PC-3 (cell line): ENCODE measurements at regions not wholly inside any gene's neighbourhood (a gene's known extent, or its start where the extent isn't known, plus 50 kb on each side); places are given as distances from the start of the nearest gene placed in this dataset.

Experiments used
- ATAC-seq: fragments of 200-7000 bp; cut with Tn5 transposase; 2 replicates; pipeline ENCODE4 v1.9.1; 2020; ENCODE audit warnings: mild to moderate bottlenecking, moderate library complexity
- BruUV-seq: library from RNA; stranded (reverse); fragments of 400-500 nt; replicated peaks from 2 replicates; lab custom pipeline; 2021; lab: Mats Ljungman, UMichigan
- CTCF ChIA-PET: fragments of 300-600 bp; sonication (Branson Sonifier 250); formaldehyde crosslinking; loops from one replicate; lab custom pipeline; 2022; ENCODE audit warnings: antibody characterized with exemption; lab: Charles Lee
- POLR2A ChIA-PET: fragments of 300-600 bp; sonication (Branson Sonifier 250); formaldehyde crosslinking; loops from one replicate; lab custom pipeline; 2022; ENCODE audit warnings: antibody characterized with exemption; ENCODE audit not compliant: unreplicated experiment; lab: Charles Lee
- DNase-seq: peaks from one replicate; pipeline ENCODE4 v3.0.0-alpha.2; 2015
- H2AFZ ChIP-seq: fragments of 300-600 bp; sonication (generic); 2 replicates; pipeline ENCODE4 v1.6.0; 2016; ENCODE audit warnings: antibody characterized with exemption, low read length
- H3F3A ChIP-seq: fragments of 300-600 bp; sonication (generic); one replicate; pipeline ENCODE4 v1.6.0; 2017; ENCODE audit warnings: antibody characterized with exemption, low read length, control low read depth, mild to moderate bottlenecking; ENCODE audit not compliant: unreplicated experiment
- H3K27ac ChIP-seq: fragments of 300-600 bp; sonication (generic); 2 replicates; pipeline ENCODE4 v1.5.1; 2016; ENCODE audit warnings: mild to moderate bottlenecking, low read length
- H3K27me3 ChIP-seq: fragments of 300-600 bp; sonication (generic); 2 replicates; pipeline ENCODE4 v1.6.1; 2016; ENCODE audit warnings: low read length, mixed read lengths
- H3K36me3 ChIP-seq: fragments of 300-600 bp; sonication (generic); 2 replicates; pipeline ENCODE4 v1.6.1; 2016; ENCODE audit warnings: low read depth, mixed run types, low read length, mixed read lengths
- H3K4me1 ChIP-seq: fragments of 300-600 bp; sonication (generic); 2 replicates; pipeline ENCODE4 v1.5.1; 2016; ENCODE audit warnings: low read length; ENCODE audit not compliant: insufficient read depth
- H3K4me2 ChIP-seq: fragments of 300-600 bp; sonication (generic); 2 replicates; pipeline ENCODE4 v1.6.0; 2016; ENCODE audit warnings: low read length
- H3K4me3 ChIP-seq: fragments of 300-600 bp; sonication (generic); 2 replicates; pipeline ENCODE4 v1.5.1; 2016; ENCODE audit warnings: mild to moderate bottlenecking, low read length, mixed read lengths
- H3K79me2 ChIP-seq: fragments of 300-600 bp; sonication (generic); 2 replicates; pipeline ENCODE4 v1.6.1; 2017; ENCODE audit warnings: low read length, mixed read lengths
- H3K9ac ChIP-seq: fragments of 300-600 bp; sonication (generic); 2 replicates; pipeline ENCODE4 v1.6.0; 2016; ENCODE audit warnings: mild to moderate bottlenecking, low read length
- H3K9me2 ChIP-seq: fragments of 300-600 bp; sonication (generic); replicated peaks from 2 replicates; pipeline ENCODE4 v1.6.1; 2016; ENCODE audit warnings: mixed run types, low read length, mixed read lengths
- H3K9me3 ChIP-seq: fragments of 300-600 bp; sonication (generic); 2 replicates; pipeline ENCODE4 v1.6.1; 2016; ENCODE audit warnings: low read length, mixed read lengths
- H4K20me1 ChIP-seq: fragments of 300-600 bp; sonication (generic); 2 replicates; pipeline ENCODE4 v1.6.1; 2016; ENCODE audit warnings: low read length, mixed read lengths
- CTCF ChIP-seq: fragments of 300-600 bp; sonication (generic); conservative IDR thresholded peaks from 2 replicates; pipeline ENCODE4 v1.5.1; 2017; ENCODE audit warnings: antibody characterized with exemption, low read depth, mild to moderate bottlenecking, low read length
- EZH2 ChIP-seq: fragments of 300-600 bp; sonication (generic); IDR thresholded peaks from one replicate; pipeline ENCODE4 v1.6.1; 2017; ENCODE audit warnings: antibody characterized with exemption, mild to moderate bottlenecking, low read length; ENCODE audit not compliant: unreplicated experiment
- EZH2phosphoT487 ChIP-seq: fragments of 300-600 bp; sonication (generic); IDR thresholded peaks from 2 replicates; pipeline ENCODE4 v1.6.1; 2018; ENCODE audit warnings: mild to moderate bottlenecking, antibody characterized with exemption, low read length, borderline replicate concordance
- intact Hi-C: fragments of 100-400 bp; cut with micrococcal nuclease; formaldehyde crosslinking; loops from 2 replicates; pipeline ENCODE4 v1.9.0; 2023

GRCh38 chr2:52520644-52521043 is 1247.0 kb upstream of the CHAC2 start:
- ATAC-seq (no peak), DNase-seq (no peak)
- TF ChIP-seq EZH2phosphoT487 (no peak), EZH2 (no peak), CTCF (no peak)
- ChIA-PET POLR2A (no interaction called here), CTCF (no interaction called here)
- Histone ChIP-seq H3K4me3 (no peak overlapping the region), H3K4me1 (no peaks in the 10 kb centered on the region), H3K9me2 (no peaks in the 10 kb centered on the region), H3K36me3 (no peaks in the 10 kb centered on the region), H3K79me2 (no peaks in the 10 kb centered on the region), H2AFZ (no peak overlapping the region), H3K27me3 (no peaks in the 10 kb centered on the region), H3K4me2 (no peak overlapping the region), H3K27ac (no peak overlapping the region), H3F3A (no peaks in the 10 kb centered on the region), H4K20me1 (no peaks in the 10 kb centered on the region), H3K9me3 (no peaks in the 10 kb centered on the region), H3K9ac (no peak overlapping the region)
- BruUV-seq: no TSS peak
- intact Hi-C loops: no loop called here

- Histone ChIP-seq H3K36me3 (no peaks in the 10 kb centered on the region), H3K4me1 (no peaks in the 10 kb centered on the region), H3K4me2 (no peak overlapping the region), H3K4me3 (no peak overlapping the region), H3K27me3 (no peaks in the 10 kb centered on the region), H4K20me1 (no peaks in the 10 kb centered on the region), H3K9me3 (no peaks in the 10 kb centered on the region), H3F3A (no peaks in the 10 kb centered on the region), H2AFZ (no peak overlapping the region), H3K79me2 (no peaks in the 10 kb centered on the region), H3K27ac (no peak overlapping the region), H3K9me2 (no peaks in the 10 kb centered on the region), H3K9ac (no peak overlapping the region)
- intact Hi-C loops: no loop called here
- DNase-seq (no peak), ATAC-seq (no peak)
- ChIA-PET POLR2A (no interaction called here), CTCF (no interaction called here)
- no TSS peak for BruUV-seq
- TF ChIP-seq CTCF (no peak), EZH2phosphoT487 (no peak), EZH2 (no peak)
Measured at GRCh38 chr2:52518678-52519077, 1248.9 kb upstream of the CHAC2 start.

- no peaks in the 10 kb centered on the region for H4K20me1 ChIP-seq
- H3K4me3 ChIP-seq: no peak overlapping the region
- no peak for ATAC-seq
- H3K4me1 ChIP-seq: peaks cover 13% of the 10 kb centered on the region
- no peak overlapping the region for H2AFZ ChIP-seq
- TF ChIP-seq EZH2phosphoT487: no peak
- no peak for TF ChIP-seq EZH2
- TF ChIP-seq CTCF: no peak
- no peaks in the 10 kb centered on the region for H3K9me3 ChIP-seq
- intact Hi-C loops: no loop called here
- no peak overlapping the region for H3K9ac ChIP-seq
- H3K79me2 ChIP-seq: no peaks in the 10 kb centered on the region
- BruUV-seq: no TSS peak
- H3K9me2 ChIP-seq: no peaks in the 10 kb centered on the region
- DNase-seq: no peak
- CTCF ChIA-PET: no interaction called here
- no peak overlapping the region for H3K4me2 ChIP-seq
- H3K36me3 ChIP-seq: no peaks in the 10 kb centered on the region
- no peaks in the 10 kb centered on the region for H3K27me3 ChIP-seq
- no peaks in the 10 kb centered on the region for H3F3A ChIP-seq
- no peak overlapping the region for H3K27ac ChIP-seq
- POLR2A ChIA-PET: no interaction called here
Measured at GRCh38 chr2:52512760-52513159, 1254.8 kb upstream of the CHAC2 start.
